Endothelial cell of umbilical vein (primary cell): ENCODE measurements at regions not wholly inside any gene's neighbourhood (a gene's known extent, or its start where the extent isn't known, plus 50 kb on each side); places are given as distances from the start of the nearest gene placed in this dataset.

ENCODE experiments used
- BruUV-seq: library from RNA; stranded (reverse); fragments of 400-500 nt; replicated peaks from 2 replicates; lab custom pipeline; 2021; lab: Mats Ljungman, UMichigan
- CTCF ChIA-PET: fragments of 300-600, 350-600 bp; sonication (Branson Sonifier 250); formaldehyde crosslinking; loops from one replicate; lab custom pipeline; 2021; ENCODE audit warnings: antibody characterized with exemption, inconsistent platforms; lab: Charles Lee
- POLR2A ChIA-PET: fragments of 300-600, 350-600 bp; sonication (Branson Sonifier 250); formaldehyde crosslinking; loops from one replicate; lab custom pipeline; 2021; ENCODE audit warnings: antibody characterized with exemption, inconsistent platforms; lab: Charles Lee
- DNase-seq: peaks from one replicate; pipeline ENCODE4 v3.0.0-alpha.2; 2011; ENCODE audit warnings: low read depth, low spot score
- FAIRE-seq: peaks from 2 replicates; lab custom pipeline; 2011; peaks lifted over from hg19 to GRCh38; lab: Jason Lieb, UNC
- H2AFZ ChIP-seq: 2 replicates; pipeline ENCODE4 v1.6.0; 2012; ENCODE audit warnings: low read depth, low read length, control low read depth, inconsistent platforms
- H3K27ac ChIP-seq: 2 replicates; pipeline ENCODE4 v1.5.1; 2011; ENCODE audit warnings: low read depth, mild to moderate bottlenecking, control low read depth, low read length, moderate library complexity; ENCODE audit not compliant: insufficient read depth
- H3K27me3 ChIP-seq, 2 experiments: 2 replicates each; pipeline versions ENCODE4 v1.6.0 to v1.6.1; 2011; ENCODE audit warnings: low read length in 2 of 2, mixed read lengths in 1 of 2; ENCODE audit not compliant: control insufficient read depth in 2 of 2, insufficient read depth in 2 of 2
- H3K36me3 ChIP-seq, 2 experiments: 2 replicates in 1 of 2; 3 replicates in 1 of 2; pipeline ENCODE4 v1.5.1; 2011; ENCODE audit warnings: low read length in 2 of 2, mild to moderate bottlenecking in 1 of 2, moderate library complexity in 1 of 2; ENCODE audit not compliant: control insufficient read depth in 2 of 2, insufficient read depth in 2 of 2; ENCODE audit errors: extremely low read depth in 1 of 2
- H3K4me1 ChIP-seq: 3 replicates; pipeline ENCODE4 v1.5.1; 2011; ENCODE audit warnings: mild to moderate bottlenecking, low read length; ENCODE audit not compliant: control insufficient read depth, insufficient read depth; ENCODE audit errors: extremely low read depth
- H3K4me2 ChIP-seq: 2 replicates; pipeline ENCODE4 v1.6.1; 2011; ENCODE audit warnings: low read length, control low read depth, mixed read lengths; ENCODE audit not compliant: insufficient read depth
- H3K4me3 ChIP-seq, 3 experiments: fragments of 200-600 bp in 1 of 3; sonication (generic), shearing (Covaris generic) in 1 of 3; replicated peaks in 1 of 3; 2 replicates each; pipeline ENCODE4 v1.5.1; 2011 to 2016; ENCODE audit warnings: control low read depth in 3 of 3, low read length in 3 of 3, mild to moderate bottlenecking in 2 of 3, inconsistent platforms in 1 of 3, low read depth in 1 of 3, moderate library complexity in 1 of 3; ENCODE audit not compliant: insufficient read depth in 1 of 3
- H3K79me2 ChIP-seq: 2 replicates; pipeline ENCODE4 v1.6.0; 2012; ENCODE audit warnings: low read length, inconsistent platforms; ENCODE audit not compliant: control insufficient read depth, insufficient read depth
- H3K9ac ChIP-seq: replicated peaks from 2 replicates; pipeline ENCODE3; 2011; ENCODE audit warnings: low read length, control low read depth; ENCODE audit not compliant: insufficient read depth; ENCODE audit errors: extremely low read depth
- H3K9me1 ChIP-seq: replicated peaks from 3 replicates; pipeline ENCODE4 v1.6.0; 2011; ENCODE audit warnings: mild to moderate bottlenecking, low read length; ENCODE audit not compliant: control insufficient read depth, insufficient read depth; ENCODE audit errors: extremely low read depth
- H3K9me3 ChIP-seq: replicated peaks from 2 replicates; pipeline ENCODE4 v1.5.1; 2012; ENCODE audit warnings: low read length, inconsistent platforms; ENCODE audit not compliant: control insufficient read depth, insufficient read depth
- H4K20me1 ChIP-seq: replicated peaks from 2 replicates; pipeline ENCODE3; 2011; ENCODE audit warnings: mild to moderate bottlenecking, low read length; ENCODE audit not compliant: control insufficient read depth, insufficient read depth; ENCODE audit errors: extremely low read depth
- EZH2 ChIP-seq: IDR thresholded peaks from 2 replicates; pipeline ENCODE4 v1.6.1; 2012; ENCODE audit warnings: borderline replicate concordance, low read depth, mild to moderate bottlenecking, moderate library complexity, low read length, inconsistent platforms; ENCODE audit not compliant: severe bottlenecking
- FOS ChIP-seq: IDR thresholded peaks from 2 replicates; pipeline ENCODE4 v1.6.1; 2011; ENCODE audit warnings: mild to moderate bottlenecking, low read length, moderate library complexity, borderline replicate concordance; ENCODE audit not compliant: insufficient read depth
- GATA2 ChIP-seq: IDR thresholded peaks from 2 replicates; pipeline ENCODE4 v1.7.0; 2011; ENCODE audit warnings: low read depth, mild to moderate bottlenecking, moderate library complexity, mixed read lengths, low read length; ENCODE audit not compliant: insufficient read length, insufficient read depth
- JUN ChIP-seq: IDR thresholded peaks from 2 replicates; pipeline ENCODE4 v1.6.1; 2011; ENCODE audit warnings: borderline replicate concordance, low read depth; ENCODE audit not compliant: insufficient read length, insufficient read depth
- MYC ChIP-seq: IDR thresholded peaks from one replicate; pipeline ENCODE4 v1.6.1; 2011; ENCODE audit warnings: mild to moderate bottlenecking, low read depth, low read length
- POLR2A ChIP-seq: IDR thresholded peaks from 2 replicates; pipeline ENCODE4 v1.6.1; 2012; ENCODE audit warnings: low read depth, mild to moderate bottlenecking, control low read depth, low read length
- POLR2AphosphoS5 ChIP-seq: IDR thresholded peaks from 2 replicates; pipeline ENCODE4 v1.6.1; 2012; ENCODE audit warnings: low read depth, mild to moderate bottlenecking, control low read depth, low read length, moderate library complexity; ENCODE audit not compliant: insufficient read depth
- dilution Hi-C: fragments of 300-500 bp; cut with MboI; formaldehyde crosslinking; loops from one replicate; pipeline ENCODE4 v1.15.0; 2019; ENCODE audit warnings: low sequenced_read_pairs; ENCODE audit not compliant: extremely low pct_ligation_motif_present
- intact Hi-C: fragments of 100-400 bp; cut with micrococcal nuclease; formaldehyde crosslinking; loops from one replicate; pipeline ENCODE4 v1.10.0; 2022
- TF ChIP-seq, protein P1 (sequence below): IDR thresholded peaks from 2 replicates; pipeline ENCODE4 v1.6.1; 2011; ENCODE audit not compliant: insufficient read depth, insufficient read length
- TF ChIP-seq, protein P2 (sequence below), 2 donors: IDR thresholded peaks; 1 replicate in 1 of 2; 2 replicates in 1 of 2; pipeline ENCODE4 v1.5.1; 2011; ENCODE audit warnings: low read length in 2 of 2, mild to moderate bottlenecking in 2 of 2, moderate library complexity in 2 of 2, control low read depth in 1 of 2, inconsistent platforms in 1 of 2, low read depth in 1 of 2; ENCODE audit not compliant: insufficient read depth in 1 of 2; ENCODE audit errors: extremely low read depth in 1 of 2

DNA sequence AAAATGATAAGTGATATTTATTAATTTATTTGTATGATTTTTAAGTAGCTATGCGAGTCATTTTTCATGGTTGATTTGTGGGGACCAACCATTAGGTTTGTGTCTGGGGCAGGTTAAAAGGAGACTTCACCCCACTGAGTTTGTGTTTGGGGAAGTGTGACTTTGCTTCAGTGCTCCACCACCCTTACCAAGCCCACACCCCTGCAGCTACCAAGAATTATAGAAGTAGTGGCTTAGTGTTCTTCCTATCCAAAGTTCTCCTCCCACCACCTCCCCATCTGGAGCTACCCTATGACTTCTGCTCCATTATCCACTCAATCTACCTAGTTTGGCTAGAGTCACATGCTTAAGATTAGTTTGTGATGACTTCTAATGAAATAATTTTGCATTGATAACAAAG lies 182.1 kb upstream of the ZEB2 start:
- H3K79me2 ChIP-seq = no peaks in the 10 kb centered on the region
- no peaks in the 10 kb centered on the region for H3K36me3 ChIP-seq
- ChIA-PET POLR2A (no interaction called here), CTCF (no interaction called here)
- H3K27me3 ChIP-seq = no peaks in the 10 kb centered on the region
- no TSS peak for BruUV-seq
- no peaks in the 10 kb centered on the region for H3K9me1 ChIP-seq
- no peaks in the 10 kb centered on the region for H3K9me3 ChIP-seq
- H4K20me1 ChIP-seq = no peaks in the 10 kb centered on the region
- no peak for DNase-seq
- TF ChIP-seq POLR2A (no peak), POLR2AphosphoS5 (no peak), EZH2 (no peak), GATA2 (no peak), FOS (no peak), JUN (no peak), MYC (no peak)
- TF ChIP-seq, protein P1, sequence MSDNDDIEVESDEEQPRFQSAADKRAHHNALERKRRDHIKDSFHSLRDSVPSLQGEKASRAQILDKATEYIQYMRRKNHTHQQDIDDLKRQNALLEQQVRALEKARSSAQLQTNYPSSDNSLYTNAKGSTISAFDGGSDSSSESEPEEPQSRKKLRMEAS = no peak
- TF ChIP-seq, protein P2, sequence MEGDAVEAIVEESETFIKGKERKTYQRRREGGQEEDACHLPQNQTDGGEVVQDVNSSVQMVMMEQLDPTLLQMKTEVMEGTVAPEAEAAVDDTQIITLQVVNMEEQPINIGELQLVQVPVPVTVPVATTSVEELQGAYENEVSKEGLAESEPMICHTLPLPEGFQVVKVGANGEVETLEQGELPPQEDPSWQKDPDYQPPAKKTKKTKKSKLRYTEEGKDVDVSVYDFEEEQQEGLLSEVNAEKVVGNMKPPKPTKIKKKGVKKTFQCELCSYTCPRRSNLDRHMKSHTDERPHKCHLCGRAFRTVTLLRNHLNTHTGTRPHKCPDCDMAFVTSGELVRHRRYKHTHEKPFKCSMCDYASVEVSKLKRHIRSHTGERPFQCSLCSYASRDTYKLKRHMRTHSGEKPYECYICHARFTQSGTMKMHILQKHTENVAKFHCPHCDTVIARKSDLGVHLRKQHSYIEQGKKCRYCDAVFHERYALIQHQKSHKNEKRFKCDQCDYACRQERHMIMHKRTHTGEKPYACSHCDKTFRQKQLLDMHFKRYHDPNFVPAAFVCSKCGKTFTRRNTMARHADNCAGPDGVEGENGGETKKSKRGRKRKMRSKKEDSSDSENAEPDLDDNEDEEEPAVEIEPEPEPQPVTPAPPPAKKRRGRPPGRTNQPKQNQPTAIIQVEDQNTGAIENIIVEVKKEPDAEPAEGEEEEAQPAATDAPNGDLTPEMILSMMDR (IDR thresholded peaks at IDR 0.05; ENCODE audit: extremely low read depth in 1 of 2, insufficient read depth in 1 of 2, low read depth in 1 of 2, low read length in 2 of 2) = no peak
- no peak overlapping the region for H3K4me2 ChIP-seq
- intact Hi-C loops = no loop called here
- no peak overlapping the region for H3K27ac ChIP-seq
- FAIRE-seq = no peak
- H3K9ac ChIP-seq = no peak overlapping the region
- no peak overlapping the region for H2AFZ ChIP-seq
- dilution Hi-C loops = no loop called here
- H3K4me1 ChIP-seq = no peaks in the 10 kb centered on the region
- no peak overlapping the region for H3K4me3 ChIP-seq
